ENCODE measurements at regions not wholly inside any gene's neighbourhood (a gene's known extent, or its start where the extent isn't known, plus 50 kb on each side); places are given as distances from the start of the nearest gene placed in this dataset.

GRCh38 chr5:142259758-142260157, 65.1 kb downstream of the SPRY4 start:
- TF ChIP-seq CTCF (conservative IDR thresholded peaks at IDR 0.05; ENCODE audit: low read depth, low read length) = no peak
- DNase-seq (ENCODE audit: low read depth) = no peak
- no peak overlapping the region for H3K4me3 ChIP-seq (ENCODE audit: low read length)

GRCh38 chr5:142255831-142256230, 69.0 kb downstream of the SPRY4 start:
- no peak overlapping the region for H3K4me3 ChIP-seq (ENCODE audit: low read length)
- no peak for DNase-seq (ENCODE audit: low read depth)
- no peak for TF ChIP-seq CTCF (conservative IDR thresholded peaks at IDR 0.05; ENCODE audit: low read depth, low read length)

GRCh38 chr5:142254431-142254830, 70.4 kb downstream of the SPRY4 start:
- no peak for DNase-seq (ENCODE audit: low read depth)
- H3K4me3 ChIP-seq (ENCODE audit: low read length) = no peak overlapping the region
- TF ChIP-seq CTCF (conservative IDR thresholded peaks at IDR 0.05; ENCODE audit: low read depth, low read length) = no peak

GRCh38 chr5:142253938-142254337, 70.9 kb downstream of the SPRY4 start:
- H3K4me3 ChIP-seq (ENCODE audit: low read length) = no peak overlapping the region
- no peak for DNase-seq (ENCODE audit: low read depth)
- no peak for TF ChIP-seq CTCF (conservative IDR thresholded peaks at IDR 0.05; ENCODE audit: low read depth, low read length)

DNA sequence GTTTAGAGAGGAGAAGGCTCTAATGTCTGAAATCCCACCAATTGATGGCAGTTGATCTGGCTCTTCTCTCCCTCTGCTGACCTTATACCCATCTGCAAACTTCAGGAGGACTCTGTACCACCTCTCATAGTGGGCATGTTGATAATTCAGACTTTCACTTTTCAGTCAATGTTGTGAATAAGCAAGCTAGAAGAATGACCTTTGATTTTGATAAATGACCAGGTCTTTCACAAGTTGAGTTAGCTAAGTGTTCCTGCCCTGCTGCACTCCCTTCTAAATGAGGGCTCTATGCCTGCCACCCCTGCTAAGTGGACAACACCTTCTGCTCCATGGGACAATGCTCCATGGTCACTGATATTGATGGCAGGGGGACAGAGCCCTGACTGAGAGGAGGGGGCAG, 74.7 kb downstream of the SPRY4 start:
- no peak overlapping the region for H3K4me3 ChIP-seq (ENCODE audit: low read length)
- no peak for TF ChIP-seq CTCF (conservative IDR thresholded peaks at IDR 0.05; ENCODE audit: low read depth, low read length)
- DNase-seq (ENCODE audit: low read depth) = no peak

GRCh38 chr5:142248853-142249462, 75.9 kb downstream of the SPRY4 start:
- DNase-seq (ENCODE audit: low read depth) = no peak

More at GRCh38 chr5:142248853-142249462, 75.9 kb downstream of the SPRY4 start:
- no peak for TF ChIP-seq CTCF (conservative IDR thresholded peaks at IDR 0.05; ENCODE audit: low read depth, low read length)
- H3K4me3 ChIP-seq (ENCODE audit: low read length) = no peak overlapping the region

Measured in retinal pigment epithelial cell (primary cell).